ENCODE measurements at regions not wholly inside any gene's neighbourhood (a gene's known extent, or its start where the extent isn't known, plus 50 kb on each side); places are given as distances from the start of the nearest gene placed in this dataset.

- Histone ChIP-seq H4K20me1 (replicated peaks in 1 of 2; ENCODE audit: control insufficient read depth in 1 of 2, insufficient read depth in 2 of 2, low read length in 2 of 2) (no peaks in the 10 kb centered on the region), H3K9me3 (ENCODE audit: insufficient read depth in 2 of 2, low read depth in 1 of 2, low read length in 1 of 2) (no peaks in the 10 kb centered on the region), H4K91ac (replicated peaks; ENCODE audit: insufficient read length, low read length) (no peak overlapping the region), H3K36me3 (ENCODE audit: control insufficient read depth in 2 of 4, insufficient read depth in 4 of 4, low read length in 3 of 4) (no peaks in the 10 kb centered on the region), H2BK20ac (ENCODE audit: low read length) (no peak overlapping the region), H4K8ac (ENCODE audit: extremely low read depth, insufficient read depth, low read length) (no peak overlapping the region), H3K27ac (ENCODE audit: low read depth, low read length) (no peak overlapping the region), H3K18ac (ENCODE audit: extremely low read depth, low read length) (no peak overlapping the region), H3K4me3 (ENCODE audit: extremely low read depth in 1 of 4, insufficient read depth in 2 of 4, low read depth in 3 of 4, low read length in 4 of 4) (no peak overlapping the region), H2AK5ac (ENCODE audit: low read depth, low read length) (no peak overlapping the region), H3K79me1 (ENCODE audit: low read depth, low read length) (no peaks in the 10 kb centered on the region), H2BK12ac (ENCODE audit: low read depth, low read length) (no peak overlapping the region), H3K79me2 (ENCODE audit: control insufficient read depth in 1 of 2, insufficient read depth in 2 of 2, low read length in 2 of 2) (no peaks in the 10 kb centered on the region), H3K9ac (replicated peaks in 1 of 4; ENCODE audit: extremely low read depth in 1 of 4, low read depth in 3 of 4, low read length in 3 of 4) (no peak overlapping the region), H2BK5ac (ENCODE audit: low read depth, low read length) (no peak overlapping the region), H4K5ac (ENCODE audit: insufficient read length, low read depth, low read length) (no peak overlapping the region), H3K4me1 (replicated peaks in 1 of 4; ENCODE audit: control insufficient read depth in 3 of 4, insufficient read depth in 4 of 4, low read length in 3 of 4) (no peaks in the 10 kb centered on the region; a peak in 2 of 7 replicates), H2BK15ac (ENCODE audit: low read length) (no peak overlapping the region), H3K4me2 (ENCODE audit: insufficient read depth in 1 of 2, low read depth in 2 of 2, low read length in 2 of 2) (no peak overlapping the region), H3K4ac (replicated peaks; ENCODE audit: insufficient read length, low read depth, low read length) (no peak overlapping the region), H2BK120ac (replicated peaks; ENCODE audit: low read depth, low read length) (no peak overlapping the region), H3K14ac (ENCODE audit: insufficient read length) (no peak overlapping the region), H3K56ac (replicated peaks; ENCODE audit: insufficient read length, low read depth, low read length) (no peak overlapping the region), H3K23ac (ENCODE audit: insufficient read length) (no peak overlapping the region), H2AFZ (ENCODE audit: low read length) (no peak overlapping the region), H3K27me3 (replicated peaks in 1 of 4; ENCODE audit: control insufficient read depth in 3 of 4, extremely low read depth in 1 of 4, insufficient read depth in 3 of 4, low read length in 3 of 4) (no peaks in the 10 kb centered on the region), H3K23me2 (ENCODE audit: low read depth, low read length) (no peaks in the 10 kb centered on the region)
- FAIRE-seq (no peak), DNase-seq (ENCODE audit: low read depth in 1 of 2, low spot score in 2 of 2) (no peak)
- 87% methylated on average over 18 of the region's 18 CpGs; no CpG with 5 or more reads in 1 of the 2 experiments for WGBS, 2 experiments (ENCODE audit: extremely low coverage in 1 of 2, insufficient coverage in 1 of 2, insufficient read length in 1 of 2, insufficient replicate concordance in 2 of 2, low coverage in 1 of 2, low lambda C conversion rate in 2 of 2, missing lambda C conversion rate in 1 of 2)
- ChIA-PET CTCF (ENCODE audit: partially characterized antibody) (interaction anchor here (1.0 to 4.5 kb wide), 5 partner anchors 8 to 382 kb away, joined by 4 to 24 read pairs (median 16); no protein-coding TSS in a partner anchor), POLR2A (ENCODE audit: partially characterized antibody) (no interaction called here)
- no peak for TF ChIP-seq CHD1 (IDR thresholded peaks at IDR 0.05; ENCODE audit: low read depth, low read length)
- no peak for TF ChIP-seq YY1 (IDR thresholded peaks at IDR 0.05; ENCODE audit: low read depth, low read length)
- TF ChIP-seq NANOG (IDR thresholded peaks at IDR 0.05; ENCODE audit: insufficient read depth, low read depth, low read length, poor library complexity, severe bottlenecking): no peak
- no peak for TF ChIP-seq CBX8 (IDR thresholded peaks at IDR 0.05; ENCODE audit: borderline replicate concordance, low read depth, low read length)
- no peak for TF ChIP-seq EZH2 (IDR thresholded peaks at IDR 0.05; ENCODE audit: low read depth, low read length, severe bottlenecking)
- no peak for TF ChIP-seq KDM5A (IDR thresholded peaks at IDR 0.05; ENCODE audit: low read length)
- TF ChIP-seq RNF2 (IDR thresholded peaks at IDR 0.05; ENCODE audit: borderline replicate concordance, low read depth, low read length, missing control alignments, poor library complexity, severe bottlenecking): no peak
- TF ChIP-seq ZNF274 (IDR thresholded peaks at IDR 0.05; ENCODE audit: borderline replicate concordance, extremely low read depth, low read length): no peak
- TF ChIP-seq SAP30 (IDR thresholded peaks at IDR 0.05; ENCODE audit: insufficient read depth, insufficient replicate concordance, low read length): no peak
- no peak for TF ChIP-seq USF2 (IDR thresholded peaks at IDR 0.05; ENCODE audit: low read length)
These were observed 191.2 kb downstream of the USP12 start for GRCh38 chr13:26980099-26981031.

Measured in H1 (cell line).